GM18951 (cell line): ENCODE measurements at regions not wholly inside any gene's neighbourhood (a gene's known extent, or its start where the extent isn't known, plus 50 kb on each side); places are given as distances from the start of the nearest gene placed in this dataset.

Source experiments
- POLR2A ChIP-seq: IDR thresholded peaks from 4 replicates; pipeline ENCODE4 v1.6.1; 2011; ENCODE audit warnings: mild to moderate bottlenecking; ENCODE audit not compliant: insufficient read length, insufficient read depth; ENCODE audit errors: extremely low read depth
- in situ Hi-C: fragments of 300-500 bp; cut with MboI; formaldehyde crosslinking; loops from one replicate; pipeline ENCODE4 v1.12.0; 2022; ENCODE audit warnings: low sequenced_read_pairs, mixed read lengths, inconsistent platforms; ENCODE audit not compliant: unreplicated experiment

DNA sequence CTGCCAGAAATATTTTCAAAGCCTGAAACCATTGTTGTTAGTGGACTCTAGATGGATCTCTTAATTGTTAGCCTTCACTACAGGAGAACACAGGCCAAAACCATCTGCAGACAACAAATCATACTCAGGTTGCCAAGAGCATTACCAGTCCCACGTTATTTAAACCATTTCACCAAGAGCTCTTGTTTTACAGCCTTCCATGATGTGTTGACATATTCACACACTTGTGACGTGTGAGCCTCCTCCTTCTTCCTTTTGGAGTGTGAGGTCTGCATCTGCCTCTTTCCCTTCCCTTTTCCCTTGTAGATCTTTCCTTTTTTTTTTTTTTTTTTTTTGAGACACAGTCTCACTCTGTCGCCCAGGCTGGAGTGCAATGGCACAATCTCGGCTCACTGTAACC is 279.0 kb downstream of the AUH start:
- TF ChIP-seq POLR2A: no peak
- in situ Hi-C loops: no loop called here

DNA sequence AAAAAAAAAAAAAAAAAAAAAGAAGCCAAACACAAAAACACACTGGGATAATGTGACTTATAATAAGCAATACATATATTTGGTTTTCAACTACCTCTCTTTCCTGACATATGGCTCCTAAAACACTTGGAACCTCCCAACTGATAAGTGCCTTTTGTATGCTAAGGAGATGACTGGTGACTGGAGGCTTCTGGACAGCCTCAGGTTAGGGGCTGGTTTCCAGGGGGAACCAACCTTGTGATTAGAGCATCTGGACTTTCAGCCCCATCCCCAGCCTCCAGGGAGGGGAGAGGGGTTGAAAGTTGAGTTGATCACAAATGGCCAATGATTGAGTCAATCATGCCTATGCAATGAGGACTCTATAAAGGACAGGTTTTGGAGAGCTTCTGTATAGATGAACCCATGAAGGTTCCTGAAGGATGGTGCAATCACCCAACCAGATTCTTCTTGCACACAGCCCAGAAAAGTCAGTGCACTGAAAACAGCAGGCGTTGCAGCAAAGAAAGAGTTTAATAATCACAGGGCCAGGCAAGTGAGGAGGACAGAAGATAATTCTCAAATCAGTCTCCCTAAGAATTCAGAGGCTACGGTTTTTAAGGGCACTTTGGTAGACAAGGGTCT is 276.7 kb downstream of the AUH start:
- TF ChIP-seq POLR2A: no peak
- in situ Hi-C loops: no loop called here

DNA sequence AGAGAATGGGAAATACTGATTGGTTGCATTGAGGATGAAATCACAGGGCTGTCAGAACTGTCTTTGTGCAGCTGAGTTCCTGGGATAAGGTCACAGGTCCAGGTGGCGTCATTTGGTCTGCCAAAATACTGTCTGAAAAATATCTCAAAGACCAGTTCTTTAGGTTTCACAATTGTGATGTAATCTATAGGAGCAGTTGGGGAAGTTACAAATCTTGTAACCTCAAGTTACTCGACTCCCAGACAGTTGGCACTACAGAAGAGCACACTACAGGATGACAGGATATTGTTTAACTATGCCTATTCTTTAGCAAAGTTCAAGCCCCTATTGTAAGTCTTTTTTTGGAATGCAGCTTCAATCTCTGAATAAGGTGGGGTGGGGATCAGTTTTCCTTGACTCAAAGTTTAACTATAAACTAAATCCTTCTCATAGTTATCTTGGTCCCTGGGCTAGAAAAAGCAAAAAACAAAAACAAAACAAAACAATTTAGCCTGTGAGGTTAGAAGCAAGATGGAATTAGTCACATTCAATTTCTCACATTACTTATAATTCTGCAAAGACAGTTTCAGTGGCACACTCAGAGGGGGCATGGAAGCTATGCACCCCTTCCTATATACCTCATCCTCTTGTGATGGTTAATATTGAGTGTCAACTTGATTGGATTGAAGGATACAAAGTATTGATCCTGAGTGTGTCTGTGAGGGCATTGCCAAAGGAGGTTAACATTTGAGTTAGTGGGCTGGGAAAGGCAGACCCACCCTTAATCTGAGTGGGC is 276.0 kb downstream of the AUH start:
- in situ Hi-C loops: no loop called here
- TF ChIP-seq POLR2A: no peak

DNA sequence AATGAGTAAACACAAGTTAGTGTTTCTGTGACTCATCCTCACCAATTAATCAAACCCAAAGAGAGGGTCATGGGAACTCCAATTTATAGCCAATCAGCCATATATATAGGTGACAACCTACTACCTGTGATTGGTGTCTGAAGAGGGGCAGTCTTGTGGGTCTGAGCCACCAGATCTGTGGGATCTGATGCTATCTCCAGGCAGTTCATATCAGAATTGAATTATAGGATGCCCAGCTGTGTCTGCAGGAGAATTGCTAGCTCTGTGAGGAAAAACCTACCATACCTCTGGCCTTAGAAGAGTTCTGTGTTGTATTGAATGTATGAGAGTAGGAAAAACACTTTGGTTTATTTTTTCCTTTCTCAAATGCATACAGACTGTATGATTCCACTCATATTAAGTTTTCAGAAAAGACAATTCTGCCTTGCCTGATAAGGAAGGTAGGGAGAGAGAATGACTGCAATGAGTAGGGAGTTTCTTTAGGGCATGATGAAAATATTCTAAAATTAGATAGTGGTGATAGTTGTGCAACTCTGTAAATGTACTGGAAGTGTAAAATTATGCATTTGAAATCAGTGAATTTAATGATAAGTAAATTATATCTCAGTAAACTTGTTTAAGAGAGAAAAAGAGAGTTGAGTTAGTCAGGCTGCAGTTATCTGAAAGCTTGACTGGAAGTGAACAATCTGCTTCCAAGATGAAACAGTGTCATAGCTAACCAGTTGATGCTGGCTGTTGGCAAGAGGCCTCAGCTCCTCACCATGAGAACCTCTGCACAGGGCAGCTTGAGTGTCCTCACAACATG is 274.9 kb downstream of the AUH start:
- in situ Hi-C loops: no loop called here
- TF ChIP-seq POLR2A: no peak

DNA sequence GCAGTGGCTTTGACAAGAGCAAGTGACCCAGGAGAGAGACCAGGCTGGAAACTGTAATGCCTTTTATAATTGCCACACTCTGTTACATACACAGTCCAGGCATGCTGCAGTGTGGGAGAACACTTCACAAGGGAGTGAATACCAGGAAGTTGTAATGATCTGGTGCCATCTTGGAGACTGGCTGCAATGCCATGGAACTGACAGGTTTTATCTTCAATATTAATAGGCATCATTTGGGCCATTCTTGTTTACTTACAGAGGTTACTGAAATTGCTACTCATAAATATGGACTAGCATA is 274.3 kb downstream of the AUH start:
- no peak for TF ChIP-seq POLR2A
- in situ Hi-C loops: no loop called here

DNA sequence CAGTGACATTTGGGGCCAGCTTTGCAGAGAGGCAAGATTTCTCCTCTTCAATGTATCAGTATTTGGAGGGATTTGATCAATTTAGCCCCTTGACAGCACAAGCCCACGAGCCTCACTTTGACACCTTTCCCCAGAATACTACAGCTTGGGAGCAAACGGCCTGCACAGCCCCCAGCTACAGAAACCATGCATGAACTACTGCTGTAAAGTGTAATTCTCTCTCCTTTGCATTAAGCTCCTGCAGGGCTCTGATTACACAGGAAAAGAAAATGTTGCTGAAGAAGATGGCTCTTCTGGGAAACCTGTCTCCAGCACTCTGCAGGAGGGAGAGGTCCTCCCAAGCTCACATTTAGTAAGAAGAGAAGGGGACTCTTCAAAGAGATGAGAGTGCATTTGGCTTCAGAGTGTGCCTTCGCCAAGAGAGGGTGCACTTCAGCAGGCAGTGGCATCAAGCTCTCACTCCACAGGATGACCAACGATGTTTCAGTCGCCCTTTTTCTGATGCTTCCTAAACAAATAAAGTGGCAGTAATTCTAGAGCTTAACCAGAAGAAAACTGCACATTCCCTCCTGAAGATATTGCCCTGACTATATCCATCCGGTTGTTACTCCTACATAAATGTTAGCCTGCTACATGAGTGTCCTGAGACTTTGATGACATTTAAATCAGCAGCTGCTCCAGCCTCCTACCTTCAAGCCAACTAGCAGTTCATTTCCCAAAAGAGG is 272.2 kb downstream of the AUH start:
- in situ Hi-C loops: no loop called here
- TF ChIP-seq POLR2A: no peak

DNA sequence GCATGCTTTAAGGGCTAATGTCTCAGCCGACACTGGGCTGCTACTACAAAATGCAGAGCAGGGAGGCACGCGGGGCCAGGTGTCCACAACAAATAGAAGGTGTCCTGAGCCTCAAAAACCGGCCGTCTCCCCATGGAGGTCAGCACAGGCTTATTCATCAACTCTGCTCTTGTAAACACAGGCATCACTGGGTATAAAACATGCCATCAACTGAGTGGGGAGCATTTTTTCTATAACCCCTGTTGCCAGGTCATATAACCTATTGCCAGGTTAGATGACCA is 271.6 kb downstream of the AUH start:
- in situ Hi-C loops: no loop called here
- TF ChIP-seq POLR2A: no peak

DNA sequence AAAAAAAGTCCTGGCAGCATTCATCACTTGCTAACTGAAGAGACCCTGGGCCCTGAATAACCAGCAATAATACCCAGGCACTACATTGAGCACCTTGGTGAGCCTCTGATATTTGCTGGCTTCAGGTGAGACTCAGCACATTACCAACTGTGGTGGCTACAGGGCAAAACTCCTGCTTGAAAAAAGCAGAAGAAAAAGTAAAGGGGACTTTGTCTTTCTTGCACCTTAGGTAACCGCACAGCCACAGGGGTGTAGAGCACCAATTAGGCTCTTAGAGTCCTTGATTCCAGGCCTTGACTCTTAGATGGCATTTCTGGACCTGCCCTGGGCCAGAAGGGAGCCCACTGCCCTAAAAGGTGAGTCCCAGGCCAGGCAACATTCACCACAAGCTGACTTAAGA is 269.5 kb downstream of the AUH start:
- in situ Hi-C loops: no loop called here
- no peak for TF ChIP-seq POLR2A

DNA sequence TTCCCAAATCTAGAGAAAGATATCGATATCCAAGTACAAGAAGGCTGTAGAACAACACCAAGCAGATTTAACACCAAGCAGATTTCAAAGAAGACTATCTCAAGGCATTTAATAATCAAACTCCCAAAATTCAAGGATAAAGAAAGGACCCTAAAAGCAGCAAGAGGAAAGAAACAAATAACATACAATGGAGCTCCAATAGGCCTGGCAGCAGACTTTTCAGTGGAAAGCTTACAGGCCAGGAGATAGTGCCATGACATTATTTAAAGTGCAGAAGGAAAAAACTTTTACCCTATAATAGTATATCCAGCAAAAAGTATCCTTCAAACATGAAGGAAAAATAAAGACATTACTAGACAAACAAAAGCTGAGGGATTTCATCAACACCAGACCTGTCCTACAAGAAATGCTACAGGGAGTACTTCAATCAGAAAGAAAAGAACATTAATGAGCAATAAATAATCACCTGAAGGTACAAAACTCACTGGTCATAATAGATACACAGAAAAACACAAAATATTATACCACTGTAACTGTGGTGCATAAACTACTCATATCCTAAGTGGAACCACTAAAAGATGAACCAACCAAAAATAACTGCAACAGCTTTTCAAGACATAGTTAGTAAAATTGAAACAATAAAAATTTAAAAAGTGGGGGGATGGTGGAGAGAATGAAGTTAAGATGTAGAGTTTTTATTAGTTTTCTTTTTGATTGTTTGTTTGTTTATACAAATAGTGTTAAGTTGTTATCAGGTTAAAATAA is 267.2 kb downstream of the AUH start:
- TF ChIP-seq POLR2A: no peak
- in situ Hi-C loops: no loop called here

DNA sequence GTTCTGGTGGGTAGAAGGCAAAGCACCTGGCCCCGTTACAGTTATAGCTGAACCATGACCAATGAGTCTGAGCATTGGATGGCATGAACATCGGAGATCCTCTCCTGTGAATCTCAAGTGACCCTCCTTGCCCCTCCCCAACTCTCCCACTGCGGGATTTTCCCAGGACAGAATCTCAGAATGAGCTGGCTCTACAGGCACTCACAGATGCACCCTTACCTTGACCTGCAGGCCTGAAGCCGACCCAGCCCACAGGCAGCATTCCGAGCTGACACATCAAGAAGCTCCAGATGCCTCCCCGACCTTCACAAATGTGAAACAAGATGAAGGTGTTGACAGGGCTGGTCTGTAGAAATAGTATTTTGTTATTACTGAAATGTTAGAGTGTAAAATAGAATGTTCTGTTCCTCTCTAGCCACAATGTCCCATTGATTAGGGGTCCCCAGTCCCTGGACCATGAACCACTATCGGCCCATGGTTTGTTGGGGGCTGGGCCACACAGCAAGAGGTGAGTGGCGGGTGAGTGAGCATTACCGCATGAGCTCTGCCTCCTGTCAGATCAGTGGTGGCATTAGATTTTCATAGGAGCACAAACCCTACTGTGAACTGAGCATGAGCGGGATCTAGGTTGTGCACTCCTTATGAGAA is 263.4 kb downstream of the AUH start:
- TF ChIP-seq POLR2A: no peak
- in situ Hi-C loops: no loop called here

DNA sequence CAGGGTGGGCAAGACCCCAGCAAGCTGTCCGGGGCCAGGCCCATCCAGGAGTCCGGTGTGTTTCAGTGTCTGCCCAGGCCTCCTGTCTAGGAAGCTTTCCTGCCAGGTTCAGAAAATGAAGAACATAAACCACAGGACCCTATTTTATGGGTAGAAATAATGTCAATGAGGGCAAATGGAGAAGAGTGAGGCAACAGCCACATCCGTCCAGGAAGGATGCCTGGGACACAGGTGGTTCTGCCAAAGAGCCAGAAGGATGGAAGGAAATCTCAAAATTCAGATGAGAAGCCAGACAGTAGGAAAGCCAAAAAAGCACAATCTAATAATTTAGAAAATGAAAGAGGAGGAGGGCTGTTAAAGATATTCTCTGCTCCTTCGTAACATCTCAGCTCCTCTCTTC is 262.3 kb downstream of the AUH start:
- in situ Hi-C loops: no loop called here
- TF ChIP-seq POLR2A: no peak

DNA sequence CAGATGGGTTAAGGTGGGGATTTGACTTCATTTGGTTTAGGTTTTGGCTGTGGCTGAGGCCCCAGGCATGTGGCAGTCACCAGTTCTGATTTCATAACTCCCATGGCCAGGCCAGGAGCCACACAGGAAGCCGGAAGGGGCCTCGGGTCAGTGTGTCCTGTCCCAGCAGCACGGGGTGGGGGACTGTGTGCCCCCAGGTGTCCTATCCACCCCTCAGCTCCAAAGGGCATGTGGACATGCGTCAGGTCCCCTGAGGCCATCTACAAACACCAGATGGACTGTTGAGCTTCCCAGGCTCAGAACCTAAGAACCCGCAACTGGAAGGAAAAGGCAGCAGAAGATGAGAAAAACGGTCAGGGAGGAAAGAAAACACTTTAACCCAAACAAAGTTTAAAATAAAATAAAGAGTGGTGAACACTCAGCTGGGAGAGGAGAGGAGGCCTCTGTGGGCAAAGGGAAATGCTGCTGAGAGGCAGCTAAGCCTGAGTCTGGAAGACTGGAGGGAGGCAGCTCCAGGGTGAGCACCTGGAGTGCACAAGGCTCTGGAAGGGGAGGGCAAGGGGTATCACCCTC is 260.8 kb downstream of the AUH start:
- in situ Hi-C loops: no loop called here
- TF ChIP-seq POLR2A: no peak
